Daoy (cell line): ENCODE measurements at regions not wholly inside any gene's neighbourhood (a gene's known extent, or its start where the extent isn't known, plus 50 kb on each side); places are given as distances from the start of the nearest gene placed in this dataset.

Experiments
- DNase-seq: peaks from one replicate; pipeline ENCODE4 v3.0.0-alpha.2; 2015; ENCODE audit warnings: low read depth

GRCh38 chr3:10702961-10703740, 112.9 kb upstream of the SLC6A11 start:
- peak; percentile 33 for DNase-seq

GRCh38 chr3:10703875-10704274, 112.2 kb upstream of the SLC6A11 start:
- DNase-seq: peak; percentile 71

DNA sequence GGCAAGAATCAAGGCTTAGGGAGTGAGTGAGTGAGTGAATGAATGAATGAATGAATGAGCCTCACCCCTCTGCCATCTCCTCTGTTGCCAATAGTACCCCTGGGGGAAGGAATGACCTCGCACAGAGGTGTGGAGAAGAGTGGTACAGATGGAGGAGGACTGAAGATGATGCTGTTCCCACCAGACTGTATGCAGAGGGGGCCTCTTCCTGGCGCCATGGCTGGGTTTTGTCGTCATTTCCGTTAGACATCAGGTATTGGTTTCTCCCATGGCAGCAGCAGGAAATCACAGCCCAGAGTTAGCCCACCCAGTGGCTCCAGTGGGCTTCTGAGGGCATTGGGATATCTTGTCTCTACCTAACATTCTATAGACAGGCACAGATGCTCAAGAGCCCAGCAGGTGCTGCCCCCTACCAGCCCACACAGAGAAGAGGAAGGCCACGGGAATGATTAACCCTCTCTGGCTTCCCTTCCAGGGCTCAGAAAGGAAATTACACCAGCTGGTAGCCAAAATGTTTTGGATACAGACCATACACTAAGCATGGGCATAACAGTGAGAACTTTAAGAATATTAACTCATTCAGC, 109.8 kb upstream of the SLC6A11 start:
- peak; percentile 29 for DNase-seq

GRCh38 chr3:10706740-10707399, 109.2 kb upstream of the SLC6A11 start:
- DNase-seq: no peak

- DNase-seq: no peak
Measured at GRCh38 chr3:10707400-10708215, 108.4 kb upstream of the SLC6A11 start.

DNA sequence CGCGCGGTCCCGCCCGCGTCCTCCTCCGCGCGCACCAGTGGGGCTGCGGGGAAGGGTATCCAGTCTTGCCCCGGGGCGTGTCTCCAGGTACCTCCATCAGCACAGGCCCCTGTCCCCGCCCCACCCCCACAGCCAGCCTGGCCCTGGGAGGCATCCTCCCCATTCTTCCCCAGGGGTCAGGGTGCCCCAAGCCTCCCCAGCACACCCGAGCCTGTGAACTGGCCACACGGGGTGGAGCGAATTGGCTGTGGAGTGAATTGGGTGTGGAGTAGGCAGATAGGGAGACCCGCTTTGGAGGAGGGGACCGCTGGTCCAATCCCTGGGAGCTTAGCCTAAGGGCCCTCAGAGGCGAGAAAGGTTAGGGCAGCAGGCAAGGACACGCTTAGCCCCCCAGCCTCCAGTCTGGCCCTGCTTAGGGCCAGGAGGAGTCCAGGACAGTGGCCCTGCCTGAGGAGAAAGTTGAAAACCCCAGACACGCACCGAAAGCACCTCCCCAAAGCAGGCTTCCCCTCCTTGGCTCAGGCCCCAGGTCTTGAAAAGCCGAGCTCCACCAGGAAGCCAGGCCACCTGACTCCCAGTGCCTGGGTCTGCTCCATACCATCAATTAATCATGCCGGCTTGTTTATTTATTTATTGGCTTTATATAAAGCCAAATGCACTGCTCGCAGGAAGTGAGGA, 107.7 kb upstream of the SLC6A11 start:
- DNase-seq: no peak

DNA sequence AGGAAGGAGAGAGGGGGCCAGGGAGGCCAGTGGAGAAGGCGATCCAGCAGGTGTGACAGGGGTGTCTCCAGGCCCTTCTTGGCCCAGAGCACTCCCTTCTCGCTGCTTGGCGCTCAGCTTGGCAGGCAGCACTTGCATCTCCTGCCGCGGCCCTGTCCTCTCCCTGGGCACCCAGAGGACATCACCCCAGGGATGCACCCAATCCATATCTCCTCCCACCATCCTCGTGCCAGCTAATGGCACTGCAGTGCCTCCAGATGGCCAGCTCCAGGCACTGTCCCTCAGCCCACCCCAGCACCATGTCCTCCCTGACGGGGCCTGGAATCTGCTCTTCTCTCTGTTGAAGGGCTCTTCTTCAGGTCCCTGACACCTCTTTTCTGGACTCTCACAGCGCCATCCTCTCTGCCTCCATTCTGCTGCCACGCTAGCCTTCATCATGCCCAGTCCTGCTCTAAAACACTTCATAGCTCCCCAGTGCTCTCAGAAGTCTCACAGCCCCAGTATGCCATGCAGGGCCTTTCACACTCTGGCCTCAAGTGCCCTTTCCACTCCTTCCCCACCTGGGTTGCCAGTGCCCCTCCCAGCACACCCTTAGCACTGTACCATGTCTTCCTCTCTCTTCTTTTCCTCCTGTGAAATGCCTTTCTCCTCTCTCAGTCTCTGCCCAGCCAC, 106.8 kb upstream of the SLC6A11 start:
- DNase-seq: peak; percentile 13

- no peak for DNase-seq
Measured at GRCh38 chr3:10712121-10712520, 103.9 kb upstream of the SLC6A11 start.

- DNase-seq: no peak
Measured at GRCh38 chr3:10713656-10714055, 102.4 kb upstream of the SLC6A11 start.

DNA sequence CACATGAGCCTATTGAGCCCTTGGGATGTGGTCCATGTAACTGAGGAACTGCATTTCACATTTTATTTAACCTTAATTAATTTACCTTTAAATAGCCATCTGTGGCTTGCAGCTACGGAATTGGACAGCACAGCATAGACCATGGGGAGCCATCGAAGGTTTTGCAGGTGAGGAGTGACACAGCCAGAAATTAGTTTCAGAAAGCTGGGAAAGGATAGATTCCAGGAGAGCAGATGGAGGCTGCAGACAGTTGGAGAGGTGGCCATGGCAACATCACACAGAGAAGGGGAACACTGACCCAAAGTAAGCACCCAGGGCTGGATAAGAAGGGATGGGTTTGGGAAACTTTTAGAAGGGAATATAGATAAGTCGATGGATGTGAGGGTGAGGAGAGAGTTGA, 100.1 kb upstream of the SLC6A11 start:
- no peak for DNase-seq

GRCh38 chr3:10716964-10717363, 99.1 kb upstream of the SLC6A11 start:
- DNase-seq: no peak

- no peak for DNase-seq
Measured at GRCh38 chr3:10717756-10718155, 98.3 kb upstream of the SLC6A11 start.

DNA sequence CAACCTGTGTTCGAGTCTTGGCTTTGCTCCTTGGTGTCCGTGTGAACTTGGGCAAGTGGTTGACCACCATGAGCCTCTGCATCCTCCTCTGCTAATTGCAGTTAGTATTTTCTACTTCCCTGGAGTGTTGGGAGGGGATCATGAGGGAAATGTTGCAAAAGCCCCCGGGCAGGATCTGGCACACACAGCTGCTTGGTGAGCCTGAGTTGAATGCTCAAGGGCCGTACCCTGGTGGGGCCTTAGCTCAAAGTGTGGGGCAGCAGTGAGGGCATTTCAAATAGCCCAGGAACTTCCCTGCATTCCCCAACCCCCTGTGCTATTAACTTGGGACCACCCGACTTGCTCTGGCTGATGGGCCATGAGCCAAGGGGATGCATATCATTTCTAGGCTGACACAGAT, 94.9 kb upstream of the SLC6A11 start:
- DNase-seq: no peak

- no peak for DNase-seq
Measured at GRCh38 chr3:10722911-10723310, 93.1 kb upstream of the SLC6A11 start.

DNA sequence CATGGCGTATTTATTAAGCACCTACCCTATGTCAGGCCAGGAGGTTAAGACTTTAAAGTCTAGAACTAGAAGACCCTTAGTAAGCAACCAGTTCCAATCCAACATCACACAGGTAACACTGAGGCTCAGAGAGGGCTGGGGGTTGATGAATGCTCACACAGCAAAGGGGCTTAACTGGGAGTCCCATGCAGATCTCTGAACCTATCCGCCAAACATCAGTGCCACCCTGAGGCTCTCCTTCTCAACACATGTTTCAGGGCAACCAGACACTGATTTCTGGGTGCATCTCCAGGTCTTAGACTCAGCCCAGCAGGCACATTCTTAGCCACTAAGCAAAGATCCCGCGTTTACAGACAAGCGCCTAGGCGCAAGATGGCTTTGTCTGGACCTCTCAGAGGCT, 92.0 kb upstream of the SLC6A11 start:
- DNase-seq: no peak

DNA sequence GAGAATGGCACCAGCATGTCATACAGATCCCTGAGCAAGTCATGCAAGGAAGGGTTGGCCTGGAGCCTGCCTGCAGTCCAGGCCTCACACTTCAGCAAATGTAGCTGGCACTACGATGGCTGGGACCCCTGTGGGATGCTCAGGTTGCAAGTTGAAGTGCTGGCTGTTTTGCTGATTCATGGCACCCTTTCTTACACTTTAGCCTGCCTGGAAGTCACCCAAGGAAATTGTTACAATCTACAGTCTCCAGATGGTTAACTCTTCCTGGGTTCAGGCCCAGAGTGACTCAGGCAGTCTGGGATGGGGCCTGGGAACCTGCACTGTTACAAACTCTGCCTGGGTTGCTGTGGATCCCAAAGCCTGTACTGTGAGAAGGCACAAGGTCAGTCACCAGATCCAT, 91.0 kb upstream of the SLC6A11 start:
- peak; percentile 37 for DNase-seq

GRCh38 chr3:10725846-10726245, 90.2 kb upstream of the SLC6A11 start:
- no peak for DNase-seq

DNA sequence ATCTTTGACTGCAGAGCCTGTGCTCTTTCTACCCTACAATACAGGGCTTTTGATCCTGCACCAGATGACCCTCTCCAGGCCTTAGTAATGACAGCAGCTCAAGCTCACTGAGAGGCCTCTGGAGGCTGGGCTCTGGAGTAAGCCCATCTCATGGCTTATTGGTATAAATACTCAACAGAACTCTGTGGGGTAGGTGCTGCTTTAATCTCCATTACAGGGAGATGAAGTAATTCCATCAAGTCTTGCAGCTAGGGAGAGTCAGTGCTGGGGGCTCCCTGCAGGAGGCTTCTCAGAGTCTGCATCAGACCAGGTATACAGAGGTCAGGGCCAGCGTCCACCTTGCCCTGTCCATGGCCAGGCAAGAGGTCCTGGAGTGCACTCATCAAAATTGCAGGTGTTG, 89.2 kb upstream of the SLC6A11 start:
- no peak for DNase-seq

GRCh38 chr3:10729439-10729838, 86.6 kb upstream of the SLC6A11 start:
- no peak for DNase-seq

- no peak for DNase-seq
Measured at GRCh38 chr3:10732292-10732691, 83.7 kb upstream of the SLC6A11 start.

GRCh38 chr3:10733297-10733696, 82.7 kb upstream of the SLC6A11 start:
- DNase-seq: no peak
